ENCODE measurements at regions not wholly inside any gene's neighbourhood (a gene's known extent, or its start where the extent isn't known, plus 50 kb on each side); places are given as distances from the start of the nearest gene placed in this dataset.

DNA sequence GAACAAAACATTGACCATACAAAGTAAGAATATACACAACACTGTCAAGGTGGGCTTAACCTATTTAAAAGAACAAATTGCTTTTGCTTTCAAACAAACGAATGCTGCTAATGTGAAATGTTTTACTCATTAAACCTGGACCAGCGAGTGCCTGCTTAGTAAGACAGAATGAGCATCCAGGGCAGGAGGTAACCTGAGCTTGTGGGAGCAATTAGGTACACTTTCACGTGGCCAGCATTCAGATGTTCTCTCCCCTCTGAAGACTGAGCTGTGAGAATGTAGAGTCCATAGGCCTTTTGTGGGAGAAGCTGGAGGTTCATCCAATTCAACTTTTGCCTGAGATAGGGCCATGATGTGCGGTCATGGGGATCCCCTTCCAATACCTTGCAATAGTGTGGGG, 266.5 kb downstream of the TSN start:
- Histone ChIP-seq H3K4me3 (no peak overlapping the region), H3K27ac (no peak overlapping the region), H3K27me3 (no peaks in the 10 kb centered on the region), H3K36me3 (no peaks in the 10 kb centered on the region), H3K4me1 (ENCODE audit: insufficient read depth) (no peaks in the 10 kb centered on the region), H3K9me3 (no peaks in the 10 kb centered on the region)
- intact Hi-C loops (cut with DNase I), result no loop called here
- 79 to 88% (median 85%) methylated on average over 4 of the region's 4 CpGs for WGBS, 3 donors
- no peak for DNase-seq
- TF ChIP-seq EP300 (IDR thresholded peaks at IDR 0.05), result no peak
- no peak for TF ChIP-seq POLR2A (IDR thresholded peaks at IDR 0.05)
- TF ChIP-seq, protein P1, sequence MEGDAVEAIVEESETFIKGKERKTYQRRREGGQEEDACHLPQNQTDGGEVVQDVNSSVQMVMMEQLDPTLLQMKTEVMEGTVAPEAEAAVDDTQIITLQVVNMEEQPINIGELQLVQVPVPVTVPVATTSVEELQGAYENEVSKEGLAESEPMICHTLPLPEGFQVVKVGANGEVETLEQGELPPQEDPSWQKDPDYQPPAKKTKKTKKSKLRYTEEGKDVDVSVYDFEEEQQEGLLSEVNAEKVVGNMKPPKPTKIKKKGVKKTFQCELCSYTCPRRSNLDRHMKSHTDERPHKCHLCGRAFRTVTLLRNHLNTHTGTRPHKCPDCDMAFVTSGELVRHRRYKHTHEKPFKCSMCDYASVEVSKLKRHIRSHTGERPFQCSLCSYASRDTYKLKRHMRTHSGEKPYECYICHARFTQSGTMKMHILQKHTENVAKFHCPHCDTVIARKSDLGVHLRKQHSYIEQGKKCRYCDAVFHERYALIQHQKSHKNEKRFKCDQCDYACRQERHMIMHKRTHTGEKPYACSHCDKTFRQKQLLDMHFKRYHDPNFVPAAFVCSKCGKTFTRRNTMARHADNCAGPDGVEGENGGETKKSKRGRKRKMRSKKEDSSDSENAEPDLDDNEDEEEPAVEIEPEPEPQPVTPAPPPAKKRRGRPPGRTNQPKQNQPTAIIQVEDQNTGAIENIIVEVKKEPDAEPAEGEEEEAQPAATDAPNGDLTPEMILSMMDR (IDR thresholded peaks at IDR 0.05), result no peak

DNA sequence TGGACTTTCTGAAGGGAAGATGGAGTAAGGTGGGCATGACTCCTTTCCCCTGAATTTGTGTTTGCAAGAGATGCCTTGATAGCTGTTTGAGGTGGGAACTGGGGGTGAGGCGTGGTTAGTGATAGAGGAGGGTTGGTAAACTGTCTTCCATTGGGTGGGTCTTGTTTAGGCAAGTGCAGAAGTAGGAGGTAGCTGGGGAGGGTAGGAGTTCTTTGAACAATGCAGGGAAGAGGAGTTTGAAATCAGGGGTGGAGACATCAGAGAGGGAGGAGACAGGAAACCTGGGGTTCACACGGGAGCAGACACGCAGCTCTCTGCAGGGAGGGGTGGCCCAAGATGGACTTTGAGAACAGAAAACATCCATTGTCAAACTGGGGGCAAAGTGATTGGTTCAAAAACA, 267.1 kb downstream of the TSN start:
- intact Hi-C loops (cut with DNase I), result no loop called here
- Histone ChIP-seq H3K9me3 (no peaks in the 10 kb centered on the region), H3K36me3 (no peaks in the 10 kb centered on the region), H3K27ac (no peak overlapping the region), H3K4me3 (no peak overlapping the region), H3K4me1 (ENCODE audit: insufficient read depth) (no peaks in the 10 kb centered on the region), H3K27me3 (no peaks in the 10 kb centered on the region)
- 85 to 88% (median 87%) methylated on average over 3 of the region's 3 CpGs for WGBS, 3 donors
- TF ChIP-seq, protein P1 (IDR thresholded peaks at IDR 0.05), result no peak
- TF ChIP-seq POLR2A (IDR thresholded peaks at IDR 0.05) (no peak), EP300 (IDR thresholded peaks at IDR 0.05) (no peak)
- DNase-seq, result no peak

DNA sequence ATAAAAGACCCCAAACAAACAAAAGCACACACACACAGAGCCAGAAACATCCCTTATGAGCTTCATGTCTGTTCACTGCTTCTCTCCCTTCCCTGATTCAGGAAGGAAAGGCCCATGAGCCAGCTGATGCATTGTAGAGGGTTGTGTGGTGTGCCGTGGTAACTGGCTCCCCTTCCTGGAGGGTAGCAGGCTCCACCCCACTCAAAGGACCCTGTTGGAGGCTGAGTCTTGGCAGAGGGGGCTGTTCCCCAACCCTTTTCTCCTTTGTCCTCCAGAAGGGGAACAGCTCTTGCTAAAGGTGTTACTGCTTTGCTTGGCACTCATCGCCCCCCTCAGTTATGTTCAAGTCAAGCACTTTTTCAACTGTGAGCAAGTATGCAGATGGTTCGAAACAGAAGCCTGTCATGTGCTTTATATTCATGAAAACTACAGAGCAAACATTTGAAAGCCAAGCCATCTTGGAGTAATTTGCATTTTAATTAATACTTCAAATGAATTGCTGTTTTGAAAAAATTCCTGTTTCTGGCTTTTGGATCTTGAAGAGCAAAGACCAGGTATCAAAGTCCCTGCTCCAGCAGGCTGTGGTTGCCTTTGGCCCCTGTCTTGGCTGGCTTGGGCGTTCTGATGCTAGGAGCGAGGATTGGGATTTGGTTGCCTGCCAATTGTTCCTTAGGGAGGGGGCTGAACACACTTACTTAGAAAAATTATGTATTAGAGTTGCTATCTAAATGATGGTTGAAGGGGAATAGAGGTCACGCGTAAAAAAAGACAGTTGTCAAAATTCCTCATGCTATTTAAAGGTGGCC, 267.8 kb downstream of the TSN start:
- TF ChIP-seq, protein P1 (IDR thresholded peaks at IDR 0.05), result no peak
- TF ChIP-seq EP300 (IDR thresholded peaks at IDR 0.05) (no peak), POLR2A (IDR thresholded peaks at IDR 0.05) (no peak)
- intact Hi-C loops (cut with DNase I), result no loop called here
- no peak overlapping the region for H3K4me3 ChIP-seq
- no peak for DNase-seq
- no peaks in the 10 kb centered on the region for H3K4me1 ChIP-seq (ENCODE audit: insufficient read depth)
- 42 to 50% (median 48%) methylated on average over 7 of the region's 7 CpGs for WGBS, 3 donors
- no peaks in the 10 kb centered on the region for H3K36me3 ChIP-seq
- no peak overlapping the region for H3K27ac ChIP-seq
- no peaks in the 10 kb centered on the region for H3K27me3 ChIP-seq
- H3K9me3 ChIP-seq, result no peaks in the 10 kb centered on the region

DNA sequence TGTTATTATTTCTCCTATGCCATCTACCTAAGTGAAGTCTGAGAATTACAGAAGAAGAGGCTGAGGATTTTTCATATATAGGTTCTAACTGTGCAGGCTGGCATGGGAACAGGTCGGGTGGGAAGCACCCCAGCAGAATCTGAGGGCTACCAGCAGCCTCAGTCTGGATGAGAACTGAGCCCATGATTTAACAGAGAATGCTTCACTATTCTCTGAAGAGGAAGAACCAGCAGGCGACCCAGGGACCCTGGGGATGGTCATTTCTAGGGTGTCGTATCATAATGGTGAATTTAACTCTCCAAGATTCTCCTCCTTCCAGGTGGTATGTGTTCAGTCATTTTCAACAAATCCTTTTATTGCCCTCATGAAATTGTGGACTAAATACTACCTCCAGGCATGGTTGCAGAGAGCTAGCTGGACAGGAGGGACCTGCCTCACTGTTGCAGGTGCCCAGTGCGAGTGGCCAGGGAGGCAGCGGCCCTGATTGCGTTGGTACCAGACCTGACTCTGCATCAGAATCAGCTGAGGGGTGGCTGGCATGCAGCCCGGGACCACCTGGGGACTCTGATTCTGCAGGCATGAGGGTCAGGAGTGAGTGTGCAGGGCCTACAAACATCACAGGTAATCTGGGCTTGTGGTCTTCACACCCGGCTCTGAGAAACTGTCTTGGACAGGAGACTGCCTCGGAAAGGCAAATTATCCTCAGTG, 272.2 kb downstream of the TSN start:
- intact Hi-C loops (cut with DNase I), result no loop called here
- no peak for DNase-seq
- Histone ChIP-seq H3K4me3 (no peak overlapping the region), H3K27ac (no peak overlapping the region), H3K9me3 (no peaks in the 10 kb centered on the region), H3K27me3 (no peaks in the 10 kb centered on the region), H3K36me3 (no peaks in the 10 kb centered on the region), H3K4me1 (ENCODE audit: insufficient read depth) (no peaks in the 10 kb centered on the region)
- 88 to 92% (median 90%) methylated on average over 9 of the region's 9 CpGs for whole genome bisulfite sequencing, 3 donors
- TF ChIP-seq EP300 (IDR thresholded peaks at IDR 0.05) (no peak), POLR2A (IDR thresholded peaks at IDR 0.05) (no peak)
- TF ChIP-seq, protein P1 (IDR thresholded peaks at IDR 0.05), result no peak

Data from ovary (tissue), 7 donors.